Hepatocyte (in vitro differentiated cells): ENCODE measurements at regions not wholly inside any gene's neighbourhood (a gene's known extent, or its start where the extent isn't known, plus 50 kb on each side); places are given as distances from the start of the nearest gene placed in this dataset.
"Not testable (repeated sequence)": the region's sequence is repeated elsewhere in the genome, so short reads cannot be mapped to it uniquely, and the experiment has no call there.

Source experiments
- DNase-seq: peaks from one replicate; pipeline ENCODE4 v3.0.0-alpha.2; 2016; ENCODE audit warnings: low spot score
- H2AFZ ChIP-seq: fragments of 200-600 bp; sonication (generic); 2 replicates; pipeline ENCODE4 v1.6.0; 2016; ENCODE audit warnings: antibody characterized with exemption, mild to moderate bottlenecking
- H3K27ac ChIP-seq: fragments of 200-600 bp; sonication (generic); 2 replicates; pipeline ENCODE4 v1.5.1; 2016; ENCODE audit warnings: mild to moderate bottlenecking
- H3K27me3 ChIP-seq: fragments of 200-600 bp; sonication (generic); 2 replicates; pipeline ENCODE4 v1.6.1; 2016
- H3K36me3 ChIP-seq: fragments of 200-600 bp; sonication (generic); replicated peaks from 2 replicates; pipeline ENCODE4 v1.5.1; 2016; ENCODE audit warnings: low read depth; ENCODE audit not compliant: insufficient read depth
- H3K4me1 ChIP-seq: fragments of 200-600 bp; sonication (generic); 2 replicates; pipeline ENCODE4 v1.5.1; 2016; ENCODE audit warnings: mild to moderate bottlenecking, moderate library complexity; ENCODE audit not compliant: insufficient read depth
- H3K4me2 ChIP-seq: fragments of 200-600 bp; sonication (generic); 2 replicates; pipeline ENCODE4 v1.6.0; 2016
- H3K4me3 ChIP-seq: fragments of 200-600 bp; sonication (generic); 2 replicates; pipeline ENCODE4 v1.5.1; 2016; ENCODE audit warnings: mild to moderate bottlenecking
- H3K79me2 ChIP-seq: fragments of 200-600 bp; sonication (generic); 2 replicates; pipeline ENCODE4 v1.6.0; 2017; ENCODE audit warnings: mild to moderate bottlenecking
- H3K9me2 ChIP-seq: fragments of 200-600 bp; sonication (generic); replicated peaks from 2 replicates; pipeline ENCODE4 v1.6.0; 2017; ENCODE audit warnings: mild to moderate bottlenecking; ENCODE audit not compliant: insufficient read depth
- H3K9me3 ChIP-seq: fragments of 200-600 bp; sonication (generic); 2 replicates; pipeline ENCODE4 v1.5.1; 2016; ENCODE audit warnings: low read depth, mild to moderate bottlenecking
- H4K20me1 ChIP-seq: fragments of 200-600 bp; sonication (generic); 2 replicates; pipeline ENCODE4 v1.6.0; 2016; ENCODE audit warnings: mild to moderate bottlenecking; ENCODE audit not compliant: insufficient read depth, poor library complexity, severe bottlenecking
- EZH2 ChIP-seq: fragments of 200-600 bp; sonication (generic); IDR thresholded peaks from 2 replicates; pipeline ENCODE4 v1.6.1; 2016; ENCODE audit warnings: antibody characterized with exemption, mild to moderate bottlenecking, borderline replicate concordance
- EZH2phosphoT487 ChIP-seq: fragments of 200-600 bp; sonication (generic); IDR thresholded peaks from one replicate; pipeline ENCODE4 v1.6.1; 2018; ENCODE audit warnings: antibody characterized with exemption, mild to moderate bottlenecking, low read depth, moderate library complexity; ENCODE audit not compliant: unreplicated experiment, severe bottlenecking
- WGBS: methylation state at CpG from one replicate; pipeline ENCODE4 v1.1.6; 2016; ENCODE audit warnings: low lambda C conversion rate; ENCODE audit errors: missing lambda C conversion rate; 5-methylcytosine and 5-hydroxymethylcytosine counted together
- TF ChIP-seq, protein P1 (sequence below): fragments of 200-600 bp; sonication (generic); IDR thresholded peaks from 2 replicates; pipeline ENCODE4 v1.5.1; 2016; ENCODE audit warnings: antibody characterized with exemption, mild to moderate bottlenecking; ENCODE audit not compliant: poor library complexity

DNA sequence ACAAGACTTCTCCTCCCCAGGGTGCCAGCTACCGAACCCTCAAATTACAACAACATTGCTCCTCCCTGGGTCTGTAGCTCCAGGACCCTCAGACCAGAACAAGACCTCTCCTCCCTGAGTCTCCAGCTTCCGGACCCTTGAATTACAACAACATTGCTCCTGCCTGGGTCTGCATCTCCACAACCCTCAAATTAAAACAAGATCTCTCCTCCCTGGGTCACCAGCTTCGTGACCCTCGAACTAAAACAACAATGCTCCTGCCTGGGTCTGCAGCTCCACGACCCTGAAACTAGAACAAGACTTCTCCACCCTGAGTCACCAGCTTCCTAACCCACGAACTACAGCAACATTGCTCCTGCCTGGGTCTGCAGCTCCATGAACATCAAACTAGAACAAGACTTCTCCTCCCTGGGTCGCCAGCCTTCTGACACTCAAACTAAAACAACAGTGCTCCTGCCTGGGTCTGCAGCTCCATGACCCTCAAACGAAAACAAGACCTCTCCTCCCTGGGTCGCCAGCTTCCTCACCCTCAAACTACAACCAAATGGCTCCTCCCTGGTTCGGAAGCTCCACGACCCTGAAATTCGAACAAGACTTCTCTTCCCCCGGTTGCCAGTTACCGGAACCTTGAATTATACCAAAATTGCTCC lies 324.5 kb downstream of the PREX1 start:
- H3K4me3 ChIP-seq: no peak overlapping the region
- no peaks in the 10 kb centered on the region for H3K4me1 ChIP-seq
- H3K79me2 ChIP-seq: no peaks in the 10 kb centered on the region
- WGBS: 84% methylated on average over 14 of the region's 14 CpGs
- DNase-seq: no peak
- H3K27me3 ChIP-seq: no peaks in the 10 kb centered on the region
- H3K27ac ChIP-seq: no peak overlapping the region
- H3K9me3 ChIP-seq: no peaks in the 10 kb centered on the region
- no peak overlapping the region for H3K4me2 ChIP-seq
- no peak overlapping the region for H2AFZ ChIP-seq
- no peaks in the 10 kb centered on the region for H3K9me2 ChIP-seq
- no peaks in the 10 kb centered on the region for H4K20me1 ChIP-seq
- no peak for TF ChIP-seq EZH2phosphoT487
- TF ChIP-seq, protein P1, sequence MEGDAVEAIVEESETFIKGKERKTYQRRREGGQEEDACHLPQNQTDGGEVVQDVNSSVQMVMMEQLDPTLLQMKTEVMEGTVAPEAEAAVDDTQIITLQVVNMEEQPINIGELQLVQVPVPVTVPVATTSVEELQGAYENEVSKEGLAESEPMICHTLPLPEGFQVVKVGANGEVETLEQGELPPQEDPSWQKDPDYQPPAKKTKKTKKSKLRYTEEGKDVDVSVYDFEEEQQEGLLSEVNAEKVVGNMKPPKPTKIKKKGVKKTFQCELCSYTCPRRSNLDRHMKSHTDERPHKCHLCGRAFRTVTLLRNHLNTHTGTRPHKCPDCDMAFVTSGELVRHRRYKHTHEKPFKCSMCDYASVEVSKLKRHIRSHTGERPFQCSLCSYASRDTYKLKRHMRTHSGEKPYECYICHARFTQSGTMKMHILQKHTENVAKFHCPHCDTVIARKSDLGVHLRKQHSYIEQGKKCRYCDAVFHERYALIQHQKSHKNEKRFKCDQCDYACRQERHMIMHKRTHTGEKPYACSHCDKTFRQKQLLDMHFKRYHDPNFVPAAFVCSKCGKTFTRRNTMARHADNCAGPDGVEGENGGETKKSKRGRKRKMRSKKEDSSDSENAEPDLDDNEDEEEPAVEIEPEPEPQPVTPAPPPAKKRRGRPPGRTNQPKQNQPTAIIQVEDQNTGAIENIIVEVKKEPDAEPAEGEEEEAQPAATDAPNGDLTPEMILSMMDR: no peak
- TF ChIP-seq EZH2: no peak
- H3K36me3 ChIP-seq: no peaks in the 10 kb centered on the region

DNA sequence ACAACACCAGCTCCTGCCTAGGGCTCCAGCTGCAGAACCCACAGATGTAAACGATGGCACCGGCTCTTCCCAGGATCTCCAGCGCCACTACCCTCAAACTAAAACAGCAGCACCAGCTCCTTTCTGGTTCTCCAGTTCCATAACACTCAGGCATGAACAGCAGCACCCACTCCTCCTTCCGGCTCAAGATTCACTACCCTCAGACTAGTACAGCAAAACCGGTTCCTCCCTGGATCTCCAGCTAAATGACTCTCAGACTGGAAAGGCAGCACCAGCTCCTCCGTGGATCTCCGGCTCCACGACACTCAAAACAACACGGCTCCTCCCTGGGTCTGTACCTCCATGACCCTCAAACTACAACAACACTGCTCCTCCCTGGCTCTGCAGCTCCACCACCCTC lies 325.0 kb downstream of the PREX1 start:
- DNase-seq: no peak
- H3K4me2 ChIP-seq: no peak overlapping the region
- H3K4me1 ChIP-seq: no peaks in the 10 kb centered on the region
- no peaks in the 10 kb centered on the region for H3K79me2 ChIP-seq
- H4K20me1 ChIP-seq: no peaks in the 10 kb centered on the region
- H3K9me3 ChIP-seq: no peaks in the 10 kb centered on the region
- H2AFZ ChIP-seq: no peak overlapping the region
- 86% methylated on average over 9 of the region's 9 CpGs for WGBS
- H3K4me3 ChIP-seq: no peak overlapping the region
- no peak overlapping the region for H3K27ac ChIP-seq
- TF ChIP-seq, protein P1: no peak
- TF ChIP-seq EZH2 (no peak), EZH2phosphoT487 (no peak)
- H3K27me3 ChIP-seq: no peaks in the 10 kb centered on the region
- no peaks in the 10 kb centered on the region for H3K36me3 ChIP-seq
- H3K9me2 ChIP-seq: no peaks in the 10 kb centered on the region

DNA sequence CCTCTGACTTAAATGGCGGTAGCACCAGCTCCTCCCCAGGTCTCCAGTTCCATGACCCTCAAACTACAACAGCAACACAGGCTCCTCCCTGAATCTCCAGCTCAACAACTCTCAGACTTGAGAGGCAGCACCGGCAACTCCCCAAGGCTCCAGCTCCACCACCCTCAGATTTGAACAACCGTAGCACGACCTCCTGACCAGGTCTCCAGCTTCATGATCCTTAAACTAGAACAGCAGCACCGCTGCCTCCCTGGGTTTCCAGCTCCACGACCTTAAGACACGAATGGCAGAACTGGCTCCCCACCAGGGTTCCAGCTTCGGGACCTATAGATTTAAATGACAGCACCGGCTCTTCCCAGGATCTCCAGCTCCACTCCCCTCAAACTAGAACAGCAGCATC lies 325.8 kb downstream of the PREX1 start:
- H3K4me1 ChIP-seq: no peaks in the 10 kb centered on the region
- H2AFZ ChIP-seq: no peak overlapping the region
- H3K36me3 ChIP-seq: no peaks in the 10 kb centered on the region
- no peak overlapping the region for H3K4me2 ChIP-seq
- no peaks in the 10 kb centered on the region for H3K9me3 ChIP-seq
- DNase-seq: no peak
- H3K9me2 ChIP-seq: no peaks in the 10 kb centered on the region
- no peak overlapping the region for H3K27ac ChIP-seq
- no peaks in the 10 kb centered on the region for H4K20me1 ChIP-seq
- no peak overlapping the region for H3K4me3 ChIP-seq
- no peak for TF ChIP-seq EZH2
- no peak for TF ChIP-seq EZH2phosphoT487
- TF ChIP-seq, protein P1: no peak
- H3K79me2 ChIP-seq: no peaks in the 10 kb centered on the region
- no peaks in the 10 kb centered on the region for H3K27me3 ChIP-seq
- WGBS: 91% methylated on average over 9 of the region's 9 CpGs

DNA sequence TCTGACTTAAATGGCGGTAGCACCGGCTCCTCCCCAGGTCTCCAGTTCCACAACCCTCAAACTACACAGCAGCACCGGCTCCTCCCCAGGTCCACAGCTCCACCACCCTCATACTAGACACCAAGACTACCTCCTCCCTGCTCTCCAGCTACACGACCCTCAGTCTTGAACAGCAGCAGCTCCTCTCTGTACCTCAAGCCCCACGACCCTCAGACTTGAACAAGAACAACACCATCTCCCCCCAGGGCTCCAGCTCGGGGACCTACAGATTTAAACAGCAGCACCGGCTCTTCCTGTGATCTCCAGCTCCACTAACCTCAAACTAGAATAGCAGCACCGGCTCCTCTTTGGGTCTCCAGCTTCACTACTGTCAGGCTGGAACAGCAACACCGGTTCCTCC lies 326.9 kb downstream of the PREX1 start:
- not testable (repeated sequence) for H2AFZ ChIP-seq, H3K9me2 ChIP-seq, H3K36me3 ChIP-seq, H3K27me3 ChIP-seq, H3K27ac ChIP-seq, H3K79me2 ChIP-seq, H4K20me1 ChIP-seq, H3K4me3 ChIP-seq, DNase-seq, H3K4me1 ChIP-seq, H3K4me2 ChIP-seq, H3K9me3 ChIP-seq
- WGBS: 72% methylated on average over 9 of the region's 9 CpGs

DNA sequence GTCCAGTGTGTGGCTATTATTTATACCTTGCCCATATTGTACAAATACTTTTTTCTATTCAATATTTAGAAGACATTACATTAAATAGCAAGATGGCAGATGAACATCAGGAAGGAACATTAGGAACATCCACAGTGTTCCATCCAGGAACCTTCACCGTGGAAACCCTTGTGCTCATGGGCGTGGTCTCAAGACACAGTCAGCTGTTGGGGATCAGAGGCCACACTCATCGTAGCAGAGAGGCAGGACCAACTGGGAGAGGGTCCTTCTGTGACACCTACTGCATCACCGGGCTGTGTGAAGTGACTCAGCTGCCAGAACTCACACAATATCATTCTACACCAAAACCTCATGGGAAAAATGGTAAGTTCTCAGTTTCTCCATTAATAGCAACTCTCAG lies 328.9 kb downstream of the PREX1 start:
- H4K20me1 ChIP-seq, H3K4me2 ChIP-seq, H3K27me3 ChIP-seq, H3K4me3 ChIP-seq, H3K9me3 ChIP-seq, H2AFZ ChIP-seq, DNase-seq, H3K79me2 ChIP-seq, H3K27ac ChIP-seq, H3K4me1 ChIP-seq, H3K9me2 ChIP-seq, H3K36me3 ChIP-seq: not testable (repeated sequence)
- 85% methylated on average over 4 of the region's 4 CpGs for WGBS

DNA sequence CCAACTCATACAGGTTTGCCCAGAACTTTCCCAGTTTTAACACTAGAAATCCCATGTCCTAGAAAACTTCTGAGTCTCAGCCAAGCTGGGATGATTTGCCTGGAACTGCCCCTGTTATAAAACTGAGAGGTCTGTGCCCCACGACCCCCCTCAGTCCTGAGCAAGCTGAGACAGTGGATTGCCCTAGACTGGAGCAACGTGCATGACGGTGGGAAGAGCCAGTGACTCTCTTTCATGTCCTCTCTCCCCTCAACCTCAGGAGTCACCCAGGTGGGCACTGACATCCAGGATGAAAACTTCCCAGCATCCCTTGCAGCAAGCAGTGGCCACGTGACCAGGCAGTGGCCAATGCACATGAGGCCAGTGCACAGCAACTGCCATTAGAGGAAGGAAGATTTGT lies 329.7 kb downstream of the PREX1 start:
- H3K27me3 ChIP-seq, H3K79me2 ChIP-seq, H3K9me2 ChIP-seq, H2AFZ ChIP-seq, H3K4me3 ChIP-seq, DNase-seq, H3K9me3 ChIP-seq, H3K27ac ChIP-seq, H3K4me1 ChIP-seq, H3K36me3 ChIP-seq, H3K4me2 ChIP-seq, H4K20me1 ChIP-seq: not testable (repeated sequence)
- 87% methylated on average over 4 of the region's 4 CpGs for WGBS
